Endothelial cell of umbilical vein (primary cell): ENCODE measurements at regions not wholly inside any gene's neighbourhood (a gene's known extent, or its start where the extent isn't known, plus 50 kb on each side); places are given as distances from the start of the nearest gene placed in this dataset.

ENCODE experiments used
- BruUV-seq: library from RNA; stranded (reverse); fragments of 400-500 nt; replicated peaks from 2 replicates; lab custom pipeline; 2021; lab: Mats Ljungman, UMichigan
- CTCF ChIA-PET: fragments of 300-600, 350-600 bp; sonication (Branson Sonifier 250); formaldehyde crosslinking; loops from one replicate; lab custom pipeline; 2021; ENCODE audit warnings: antibody characterized with exemption, inconsistent platforms; lab: Charles Lee
- POLR2A ChIA-PET: fragments of 300-600, 350-600 bp; sonication (Branson Sonifier 250); formaldehyde crosslinking; loops from one replicate; lab custom pipeline; 2021; ENCODE audit warnings: antibody characterized with exemption, inconsistent platforms; lab: Charles Lee
- DNase-seq: peaks from one replicate; pipeline ENCODE4 v3.0.0-alpha.2; 2011; ENCODE audit warnings: low read depth, low spot score
- FAIRE-seq: peaks from 2 replicates; lab custom pipeline; 2011; peaks lifted over from hg19 to GRCh38; lab: Jason Lieb, UNC
- H2AFZ ChIP-seq: 2 replicates; pipeline ENCODE4 v1.6.0; 2012; ENCODE audit warnings: low read depth, low read length, control low read depth, inconsistent platforms
- H3K27ac ChIP-seq: 2 replicates; pipeline ENCODE4 v1.5.1; 2011; ENCODE audit warnings: low read depth, mild to moderate bottlenecking, control low read depth, low read length, moderate library complexity; ENCODE audit not compliant: insufficient read depth
- H3K27me3 ChIP-seq, 2 experiments: 2 replicates each; pipeline versions ENCODE4 v1.6.0 to v1.6.1; 2011; ENCODE audit warnings: low read length in 2 of 2, mixed read lengths in 1 of 2; ENCODE audit not compliant: control insufficient read depth in 2 of 2, insufficient read depth in 2 of 2
- H3K36me3 ChIP-seq, 2 experiments: 2 replicates in 1 of 2; 3 replicates in 1 of 2; pipeline ENCODE4 v1.5.1; 2011; ENCODE audit warnings: low read length in 2 of 2, mild to moderate bottlenecking in 1 of 2, moderate library complexity in 1 of 2; ENCODE audit not compliant: control insufficient read depth in 2 of 2, insufficient read depth in 2 of 2; ENCODE audit errors: extremely low read depth in 1 of 2
- H3K4me1 ChIP-seq: 3 replicates; pipeline ENCODE4 v1.5.1; 2011; ENCODE audit warnings: mild to moderate bottlenecking, low read length; ENCODE audit not compliant: control insufficient read depth, insufficient read depth; ENCODE audit errors: extremely low read depth
- H3K4me2 ChIP-seq: 2 replicates; pipeline ENCODE4 v1.6.1; 2011; ENCODE audit warnings: low read length, control low read depth, mixed read lengths; ENCODE audit not compliant: insufficient read depth
- H3K4me3 ChIP-seq, 3 experiments: fragments of 200-600 bp in 1 of 3; sonication (generic), shearing (Covaris generic) in 1 of 3; replicated peaks in 1 of 3; 2 replicates each; pipeline ENCODE4 v1.5.1; 2011 to 2016; ENCODE audit warnings: control low read depth in 3 of 3, low read length in 3 of 3, mild to moderate bottlenecking in 2 of 3, inconsistent platforms in 1 of 3, low read depth in 1 of 3, moderate library complexity in 1 of 3; ENCODE audit not compliant: insufficient read depth in 1 of 3
- H3K79me2 ChIP-seq: 2 replicates; pipeline ENCODE4 v1.6.0; 2012; ENCODE audit warnings: low read length, inconsistent platforms; ENCODE audit not compliant: control insufficient read depth, insufficient read depth
- H3K9ac ChIP-seq: replicated peaks from 2 replicates; pipeline ENCODE3; 2011; ENCODE audit warnings: low read length, control low read depth; ENCODE audit not compliant: insufficient read depth; ENCODE audit errors: extremely low read depth
- H3K9me1 ChIP-seq: replicated peaks from 3 replicates; pipeline ENCODE4 v1.6.0; 2011; ENCODE audit warnings: mild to moderate bottlenecking, low read length; ENCODE audit not compliant: control insufficient read depth, insufficient read depth; ENCODE audit errors: extremely low read depth
- H3K9me3 ChIP-seq: replicated peaks from 2 replicates; pipeline ENCODE4 v1.5.1; 2012; ENCODE audit warnings: low read length, inconsistent platforms; ENCODE audit not compliant: control insufficient read depth, insufficient read depth
- H4K20me1 ChIP-seq: replicated peaks from 2 replicates; pipeline ENCODE3; 2011; ENCODE audit warnings: mild to moderate bottlenecking, low read length; ENCODE audit not compliant: control insufficient read depth, insufficient read depth; ENCODE audit errors: extremely low read depth
- CTCF ChIP-seq, 2 donors: IDR thresholded peaks; 1 replicate in 1 of 2; 2 replicates in 1 of 2; pipeline ENCODE4 v1.5.1; 2011; ENCODE audit warnings: low read length in 2 of 2, mild to moderate bottlenecking in 2 of 2, moderate library complexity in 2 of 2, control low read depth in 1 of 2, inconsistent platforms in 1 of 2, low read depth in 1 of 2; ENCODE audit not compliant: insufficient read depth in 1 of 2; ENCODE audit errors: extremely low read depth in 1 of 2
- EZH2 ChIP-seq: IDR thresholded peaks from 2 replicates; pipeline ENCODE4 v1.6.1; 2012; ENCODE audit warnings: borderline replicate concordance, low read depth, mild to moderate bottlenecking, moderate library complexity, low read length, inconsistent platforms; ENCODE audit not compliant: severe bottlenecking
- FOS ChIP-seq: IDR thresholded peaks from 2 replicates; pipeline ENCODE4 v1.6.1; 2011; ENCODE audit warnings: mild to moderate bottlenecking, low read length, moderate library complexity, borderline replicate concordance; ENCODE audit not compliant: insufficient read depth
- GATA2 ChIP-seq: IDR thresholded peaks from 2 replicates; pipeline ENCODE4 v1.7.0; 2011; ENCODE audit warnings: low read depth, mild to moderate bottlenecking, moderate library complexity, mixed read lengths, low read length; ENCODE audit not compliant: insufficient read length, insufficient read depth
- JUN ChIP-seq: IDR thresholded peaks from 2 replicates; pipeline ENCODE4 v1.6.1; 2011; ENCODE audit warnings: borderline replicate concordance, low read depth; ENCODE audit not compliant: insufficient read length, insufficient read depth
- MAX ChIP-seq: IDR thresholded peaks from 2 replicates; pipeline ENCODE4 v1.6.1; 2011; ENCODE audit not compliant: insufficient read depth, insufficient read length
- MYC ChIP-seq: IDR thresholded peaks from one replicate; pipeline ENCODE4 v1.6.1; 2011; ENCODE audit warnings: mild to moderate bottlenecking, low read depth, low read length
- POLR2A ChIP-seq: IDR thresholded peaks from 2 replicates; pipeline ENCODE4 v1.6.1; 2012; ENCODE audit warnings: low read depth, mild to moderate bottlenecking, control low read depth, low read length
- POLR2AphosphoS5 ChIP-seq: IDR thresholded peaks from 2 replicates; pipeline ENCODE4 v1.6.1; 2012; ENCODE audit warnings: low read depth, mild to moderate bottlenecking, control low read depth, low read length, moderate library complexity; ENCODE audit not compliant: insufficient read depth
- dilution Hi-C: fragments of 300-500 bp; cut with MboI; formaldehyde crosslinking; loops from one replicate; pipeline ENCODE4 v1.15.0; 2019; ENCODE audit warnings: low sequenced_read_pairs; ENCODE audit not compliant: extremely low pct_ligation_motif_present
- intact Hi-C: fragments of 100-400 bp; cut with micrococcal nuclease; formaldehyde crosslinking; loops from one replicate; pipeline ENCODE4 v1.10.0; 2022

- no peaks in the 10 kb centered on the region for H3K36me3 ChIP-seq
- DNase-seq, result no peak
- H2AFZ ChIP-seq, result no peak overlapping the region
- BruUV-seq, result no TSS peak
- dilution Hi-C loops (no loop called here), intact Hi-C loops (no loop called here)
- no peaks in the 10 kb centered on the region for H4K20me1 ChIP-seq
- no peaks in the 10 kb centered on the region for H3K79me2 ChIP-seq
- H3K4me3 ChIP-seq, result no peak overlapping the region
- no peaks in the 10 kb centered on the region for H3K4me1 ChIP-seq
- ChIA-PET POLR2A (no interaction called here), CTCF (no interaction called here)
- no peak overlapping the region for H3K9ac ChIP-seq
- no peaks in the 10 kb centered on the region for H3K9me3 ChIP-seq
- H3K4me2 ChIP-seq, result no peak overlapping the region
- FAIRE-seq, result no peak
- no peaks in the 10 kb centered on the region for H3K9me1 ChIP-seq
- no peak overlapping the region for H3K27ac ChIP-seq
- TF ChIP-seq POLR2A (no peak), CTCF (IDR thresholded peaks at IDR 0.05; ENCODE audit: extremely low read depth in 1 of 2, insufficient read depth in 1 of 2, low read depth in 1 of 2, low read length in 2 of 2) (no peak), MYC (no peak), MAX (no peak), POLR2AphosphoS5 (no peak), GATA2 (no peak), EZH2 (no peak)
- H3K27me3 ChIP-seq, result no peaks in the 10 kb centered on the region
Measured at GRCh38 chr14:54040846-54041245, 84.2 kb upstream of the BMP4 start.

GRCh38 chr14:54046250-54046649, 89.6 kb upstream of the BMP4 start:
- Histone ChIP-seq H4K20me1 (no peaks in the 10 kb centered on the region), H2AFZ (no peak overlapping the region), H3K4me1 (no peaks in the 10 kb centered on the region), H3K27me3 (no peaks in the 10 kb centered on the region), H3K9ac (no peak overlapping the region), H3K79me2 (no peaks in the 10 kb centered on the region), H3K9me1 (no peaks in the 10 kb centered on the region), H3K4me3 (no peak overlapping the region), H3K36me3 (no peaks in the 10 kb centered on the region), H3K9me3 (no peaks in the 10 kb centered on the region), H3K27ac (no peak overlapping the region), H3K4me2 (no peak overlapping the region)
- FAIRE-seq (no peak), DNase-seq (no peak)
- TF ChIP-seq POLR2A, result no peak
- TF ChIP-seq CTCF (IDR thresholded peaks at IDR 0.05; ENCODE audit: extremely low read depth in 1 of 2, insufficient read depth in 1 of 2, low read depth in 1 of 2, low read length in 2 of 2), result no peak
- TF ChIP-seq JUN, result no peak
- TF ChIP-seq EZH2, result no peak
- TF ChIP-seq MAX, result no peak
- no peak for TF ChIP-seq FOS
- TF ChIP-seq POLR2AphosphoS5, result no peak
- TF ChIP-seq GATA2, result no peak
- no peak for TF ChIP-seq MYC
- intact Hi-C loops (no loop called here), dilution Hi-C loops (no loop called here)
- ChIA-PET CTCF (interaction anchor here (1.0 kb wide), 1 partner anchor 10 kb away, joined by 3 read pairs; no protein-coding TSS in a partner anchor), POLR2A (no interaction called here)
- BruUV-seq, result no TSS peak
